Stimulated activated CD4-positive, alpha-beta T cell treated with anti-CD3 and anti-CD28 coated beads, Interleukin-12 subunit alpha, Interleukin-12 subunit beta, amount 100 ng/mL, for 48 hours (primary cell): ENCODE measurements at regions not wholly inside any gene's neighbourhood (a gene's known extent, or its start where the extent isn't known, plus 50 kb on each side); places are given as distances from the start of the nearest gene placed in this dataset.

Source experiments
- DNase-seq, 3 donors: peaks; one replicate each; pipeline ENCODE4 v3.0.0-alpha.2; 2020; ENCODE audit warnings: low read depth in 2 of 3, low spot score in 1 of 3

DNA sequence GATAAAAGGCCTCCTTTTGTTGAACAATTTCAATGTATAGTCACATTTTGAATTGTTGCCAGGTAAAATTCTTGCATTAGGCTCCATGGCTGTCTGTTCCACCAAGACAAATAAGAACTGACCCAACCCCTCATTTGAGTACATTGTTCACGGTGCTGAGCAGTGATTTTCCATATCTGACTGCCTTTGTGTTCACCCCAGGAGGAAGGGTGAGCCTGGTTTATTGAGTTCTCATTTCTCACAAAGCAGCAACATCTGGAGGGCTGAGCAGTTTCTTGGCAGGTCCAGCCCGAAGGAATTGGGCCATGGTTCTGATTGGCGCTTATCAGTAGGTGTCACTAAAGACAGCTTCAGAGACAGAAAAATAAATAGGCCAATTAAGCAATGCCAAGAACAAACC is 149.1 kb downstream of the BMP4 start:
- DNase-seq: no peak

DNA sequence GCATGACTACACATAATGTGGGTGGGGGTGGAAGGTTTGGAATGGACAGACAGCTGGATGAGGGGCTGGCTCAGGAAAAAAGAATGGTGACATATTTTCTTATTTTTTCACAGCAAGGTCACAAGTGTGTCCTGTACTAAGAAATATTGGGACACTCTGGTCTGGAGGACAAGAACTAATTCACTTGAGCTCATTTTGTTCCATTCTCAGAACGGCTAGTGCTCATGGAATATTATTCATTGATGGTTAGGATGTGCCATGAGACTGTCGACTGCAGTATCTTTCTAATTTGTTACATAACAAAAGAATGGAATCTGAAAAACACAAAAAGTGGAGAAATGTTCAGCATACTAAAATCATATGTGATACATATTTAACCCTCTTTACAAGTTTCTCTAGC is 149.5 kb downstream of the BMP4 start:
- no peak for DNase-seq

DNA sequence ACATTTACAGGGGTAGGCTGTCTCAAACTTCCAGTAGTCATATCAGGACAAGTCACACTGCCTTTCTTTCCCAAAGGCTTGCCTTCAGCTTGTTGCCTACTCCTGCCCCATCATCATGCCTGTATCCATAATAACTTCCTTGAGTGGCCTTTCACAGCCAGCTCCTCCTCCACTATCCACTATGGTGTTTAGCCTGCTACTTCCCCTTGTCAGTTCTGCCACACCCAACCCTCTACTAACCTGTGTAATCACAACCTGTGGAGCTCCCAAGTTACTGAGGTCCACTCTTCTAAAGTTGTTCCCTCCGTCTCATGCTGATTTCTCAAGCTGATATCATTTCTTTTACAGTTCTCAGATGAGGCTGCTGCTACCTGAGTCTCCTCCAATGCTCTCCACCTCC is 159.9 kb downstream of the BMP4 start:
- no peak for DNase-seq

DNA sequence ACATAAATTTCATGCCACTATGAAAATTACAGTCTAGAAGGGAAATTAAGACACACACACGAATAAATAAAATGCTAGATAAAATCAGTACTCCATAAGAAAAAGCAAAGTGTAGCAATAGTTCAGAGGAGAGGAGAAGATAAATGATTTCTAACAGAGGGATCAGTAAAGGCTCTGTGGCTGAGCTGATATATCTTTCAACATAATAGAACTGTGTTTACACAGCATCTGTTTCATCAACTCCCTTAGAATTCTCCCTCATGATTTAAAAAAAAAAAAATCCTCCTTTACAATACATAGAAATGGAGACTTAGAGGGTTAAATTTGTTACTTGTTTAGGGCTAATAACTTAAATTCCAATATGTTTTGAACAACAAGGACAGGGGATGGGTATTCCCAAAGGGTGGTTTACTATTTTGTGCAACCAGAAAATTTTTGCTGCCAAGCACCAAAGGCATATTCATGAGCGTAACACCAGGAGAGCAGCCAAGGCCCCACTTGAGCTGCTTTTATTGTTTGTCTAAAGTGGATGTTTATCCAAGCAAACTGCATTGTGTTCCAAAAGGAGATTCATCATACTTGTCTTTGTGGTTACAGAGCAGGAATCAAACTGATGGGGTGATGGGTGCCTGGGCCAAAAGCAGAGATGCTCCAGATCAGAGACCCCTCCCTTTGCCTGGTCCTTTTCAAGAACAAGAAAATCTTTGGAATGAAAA is 162.7 kb downstream of the BMP4 start:
- DNase-seq: no peak

DNA sequence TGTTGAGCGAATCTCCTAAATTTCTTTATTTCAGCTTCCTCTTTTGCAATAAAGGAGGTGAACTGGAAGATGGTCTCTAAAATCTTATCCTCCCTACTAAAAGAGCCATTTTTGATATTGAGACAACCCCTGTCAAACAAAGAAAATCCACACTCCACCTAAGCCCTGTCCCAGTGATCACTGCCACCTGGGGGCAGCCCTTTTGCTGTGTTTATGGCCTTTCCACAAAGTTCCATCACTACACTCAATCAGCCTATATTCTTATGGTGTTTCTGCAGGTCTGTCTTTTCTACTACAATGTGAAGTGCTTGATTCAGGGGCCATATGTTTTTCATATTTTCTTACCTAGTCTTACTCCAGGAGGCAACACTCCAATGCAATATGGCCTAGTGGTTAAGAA is 163.7 kb downstream of the BMP4 start:
- DNase-seq: no peak

DNA sequence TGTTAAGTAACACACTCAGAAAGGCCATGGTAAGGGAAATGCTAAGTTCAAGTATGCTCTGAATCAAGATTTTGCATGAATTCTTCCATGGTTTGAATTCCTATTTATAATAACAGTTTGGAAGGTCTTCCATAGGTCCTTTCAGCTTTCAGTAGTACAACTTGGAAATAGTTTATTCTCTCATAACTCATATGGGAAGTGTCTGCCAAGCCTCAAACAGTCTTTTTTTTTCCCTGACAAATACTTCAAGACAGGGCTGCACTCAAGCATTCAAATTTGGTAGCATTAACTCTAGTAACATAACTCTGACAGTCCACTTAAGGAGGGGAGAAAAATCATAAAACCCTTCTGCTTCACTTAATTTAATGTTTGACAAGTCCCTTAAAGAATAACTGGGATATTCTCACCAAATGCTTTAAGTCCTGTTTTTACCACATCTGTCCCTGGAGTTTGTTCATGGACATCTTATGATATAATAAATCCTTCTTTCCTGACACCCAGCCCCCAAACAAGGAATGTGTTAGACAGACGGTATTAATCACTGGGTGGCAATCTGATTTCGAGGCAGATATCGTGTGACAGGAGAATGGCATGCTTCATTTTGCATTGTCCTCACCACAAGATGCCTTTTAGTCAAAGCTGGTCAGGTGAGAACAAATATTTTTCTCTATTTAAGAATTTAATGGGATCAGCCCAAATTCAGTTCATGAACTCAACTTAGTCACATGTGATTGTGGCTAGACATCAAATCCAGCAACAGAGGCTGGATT is 165.7 kb downstream of the BMP4 start:
- no peak for DNase-seq

DNA sequence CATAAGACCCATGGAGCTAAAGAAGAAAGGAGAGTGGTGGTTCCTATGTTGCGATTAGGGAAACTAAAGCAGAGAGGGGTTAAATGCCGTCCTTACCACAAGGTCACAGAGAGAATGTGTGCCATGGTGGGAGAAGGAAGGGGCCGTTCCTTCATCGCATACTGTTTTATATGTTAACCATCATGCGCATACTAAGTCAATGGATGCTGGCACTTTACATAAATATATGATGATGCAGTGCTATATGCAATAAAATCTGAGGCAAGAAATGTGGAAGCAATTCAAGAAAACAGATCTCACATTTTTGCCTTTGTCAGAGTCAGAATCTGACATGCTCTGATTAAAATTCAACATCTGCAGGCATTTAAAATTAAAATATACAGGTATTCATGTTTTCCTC is 168.1 kb downstream of the BMP4 start:
- no peak for DNase-seq

DNA sequence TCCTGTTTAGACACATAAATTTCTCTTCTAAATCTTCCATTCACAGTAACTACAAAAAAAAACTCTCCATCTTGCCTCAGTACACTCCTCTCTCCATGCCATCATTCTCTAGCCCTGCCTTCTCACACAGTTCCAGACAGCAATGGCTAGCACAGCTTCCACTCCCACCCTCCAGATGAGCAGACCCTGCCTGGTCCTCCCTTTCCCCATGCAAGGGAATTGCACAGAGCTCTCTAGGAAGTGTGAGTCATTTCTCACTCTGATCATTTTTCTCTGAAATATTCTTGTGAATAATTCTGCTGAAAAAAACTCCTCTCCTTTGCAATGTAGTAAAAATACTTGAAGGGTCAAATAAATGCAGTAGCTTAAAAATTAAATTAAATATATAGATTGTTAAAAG is 170.6 kb downstream of the BMP4 start:
- DNase-seq: no peak

DNA sequence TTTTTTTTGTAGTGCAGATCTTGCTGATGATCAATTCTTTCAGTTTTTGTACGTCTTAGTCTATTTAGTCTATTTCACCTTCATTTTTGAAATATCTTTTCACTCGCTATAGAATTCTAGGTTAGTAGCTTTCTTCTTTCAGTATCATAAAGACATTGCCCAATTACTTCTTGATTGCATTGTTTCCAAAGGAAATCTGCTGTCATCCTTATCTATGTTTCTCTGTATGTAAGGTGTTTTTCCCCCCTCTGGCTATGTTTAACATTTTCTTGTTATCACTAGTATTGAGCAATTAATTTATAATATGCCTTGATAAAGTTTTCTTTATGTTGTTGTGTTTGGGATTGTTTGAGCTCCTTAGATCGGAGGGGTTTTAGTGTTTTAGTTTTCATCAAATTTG is 171.9 kb downstream of the BMP4 start:
- DNase-seq: no peak

DNA sequence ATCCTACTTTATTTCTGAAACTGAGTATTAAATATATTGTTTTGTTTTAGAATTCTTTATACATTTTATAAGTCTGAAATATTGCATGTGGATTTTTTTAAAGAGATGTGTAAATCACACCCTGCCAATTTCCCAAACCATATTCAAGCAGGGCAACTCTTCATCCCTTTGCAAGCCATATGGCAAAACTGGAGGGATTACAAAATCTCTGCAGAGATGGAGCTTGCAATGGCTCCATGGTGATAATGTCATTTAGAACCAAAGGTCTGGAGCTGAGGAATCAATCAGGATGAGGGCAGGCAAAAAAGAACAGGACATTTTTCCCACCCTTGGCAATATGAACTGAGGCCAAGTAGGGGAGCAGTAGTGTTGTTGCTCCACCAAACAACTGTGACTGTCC is 173.4 kb downstream of the BMP4 start:
- no peak for DNase-seq

DNA sequence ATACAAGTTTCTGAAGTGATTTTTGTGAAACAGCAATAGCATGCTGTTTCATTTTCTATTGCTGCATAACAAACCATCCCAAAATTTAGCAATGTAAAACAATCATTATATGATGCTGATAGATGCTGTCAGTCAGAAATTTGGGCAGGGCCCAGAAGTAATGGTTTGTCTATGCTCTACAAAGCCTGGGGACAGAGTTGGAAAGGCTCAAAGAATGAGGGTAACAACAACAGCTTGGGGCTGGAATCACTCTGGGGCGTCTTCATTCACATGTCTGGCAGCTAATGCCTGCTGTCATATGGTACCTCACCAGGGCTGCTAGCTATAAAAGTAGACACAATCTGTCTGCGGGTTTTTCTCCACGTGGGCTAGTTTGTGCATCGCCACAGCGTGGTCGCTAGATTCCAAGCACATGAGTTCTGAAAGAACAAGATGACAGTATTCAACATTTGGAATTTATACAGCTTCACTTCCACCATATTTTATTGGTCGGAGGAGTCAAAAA is 176.5 kb downstream of the BMP4 start:
- DNase-seq: no peak

DNA sequence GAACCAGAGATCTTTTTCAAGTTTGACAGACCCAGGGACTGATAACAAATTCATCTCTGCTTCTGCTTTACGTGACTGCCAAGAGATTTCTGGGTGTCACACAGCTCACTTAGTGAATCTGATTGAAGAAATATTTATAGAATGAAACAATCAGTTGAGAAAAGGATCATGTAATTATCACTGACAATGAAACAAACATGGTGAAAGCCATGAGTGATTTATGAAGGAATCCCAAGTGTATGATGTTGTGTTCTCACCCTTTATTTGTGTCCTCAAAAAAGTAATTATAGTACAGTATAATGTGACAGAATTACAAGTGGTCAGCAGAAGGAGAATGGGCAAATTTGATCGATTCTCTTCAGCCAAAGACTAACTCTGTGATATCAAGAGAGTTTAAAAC is 177.3 kb downstream of the BMP4 start:
- no peak for DNase-seq

DNA sequence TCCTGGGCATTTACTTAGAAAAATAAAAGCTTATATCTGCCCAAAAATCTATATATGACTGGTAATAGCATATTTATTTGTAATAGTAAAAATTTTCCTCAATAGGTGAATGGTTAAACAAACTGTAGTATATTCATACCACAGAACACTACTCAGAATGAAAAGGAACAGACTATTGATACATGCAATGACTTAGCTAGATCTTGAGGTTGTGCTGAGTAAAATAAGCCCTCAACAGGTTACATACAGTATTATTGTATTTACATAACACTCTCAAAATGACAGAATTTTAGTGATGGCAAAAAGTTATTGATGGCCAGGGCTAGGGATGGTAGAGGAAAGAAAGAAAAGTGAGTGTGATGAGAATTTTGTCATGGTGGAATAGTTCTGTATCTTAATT is 178.4 kb downstream of the BMP4 start:
- DNase-seq: no peak

DNA sequence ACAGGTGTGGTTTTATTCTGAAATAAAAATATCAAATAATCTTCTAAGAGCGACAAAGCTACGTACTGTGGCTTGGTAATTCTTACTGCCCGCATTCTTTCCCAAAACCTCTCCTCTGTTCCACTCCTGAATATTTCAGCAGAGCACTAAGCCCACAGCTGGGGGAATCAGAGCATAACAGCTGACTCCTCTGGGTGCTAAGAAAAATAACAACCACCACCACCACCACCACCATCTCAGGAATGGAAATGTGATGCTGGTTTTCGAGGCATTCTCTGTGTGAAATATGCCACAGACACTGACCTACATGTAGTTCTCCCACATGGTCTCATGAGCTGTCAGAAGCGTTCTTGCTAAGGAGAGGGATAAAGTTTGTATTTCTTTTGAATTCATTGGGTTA is 183.7 kb downstream of the BMP4 start:
- no peak for DNase-seq

DNA sequence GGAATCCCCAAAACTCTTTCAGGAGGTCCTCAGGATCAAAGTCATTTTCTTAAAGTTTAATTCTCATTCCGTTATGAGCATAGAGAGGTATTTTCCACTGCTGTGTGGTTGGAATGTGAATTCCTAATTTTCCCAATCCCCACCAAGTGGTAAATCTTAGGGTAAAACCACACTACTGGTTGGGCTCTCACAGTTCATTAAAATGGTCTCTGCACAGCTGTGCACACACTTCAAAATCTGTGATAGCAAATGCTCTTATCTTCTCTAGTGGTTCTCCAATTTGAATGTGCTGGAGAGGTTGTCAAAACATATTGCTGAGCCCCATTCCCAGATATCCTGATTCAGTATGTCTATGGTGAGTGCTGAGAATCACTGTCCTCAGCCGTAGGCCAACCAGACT is 189.1 kb downstream of the BMP4 start:
- no peak for DNase-seq

DNA sequence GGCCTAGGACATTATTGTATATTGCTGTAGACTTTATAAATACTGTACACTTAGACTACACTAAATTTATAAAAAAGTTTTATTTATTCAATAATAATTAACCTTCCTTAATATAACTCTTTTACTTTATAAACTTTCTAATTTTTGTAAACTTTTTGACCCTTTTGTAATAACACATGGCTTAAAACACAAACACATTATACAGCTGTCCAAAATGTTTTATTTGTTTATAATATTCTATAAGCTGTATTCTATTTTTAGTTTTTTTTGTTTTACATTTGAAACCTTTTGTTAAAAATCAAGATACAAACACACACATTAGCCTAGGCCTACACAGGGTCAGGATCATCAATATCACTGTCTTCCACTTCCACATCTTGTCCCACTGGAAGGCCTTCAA is 190.0 kb downstream of the BMP4 start:
- no peak for DNase-seq

DNA sequence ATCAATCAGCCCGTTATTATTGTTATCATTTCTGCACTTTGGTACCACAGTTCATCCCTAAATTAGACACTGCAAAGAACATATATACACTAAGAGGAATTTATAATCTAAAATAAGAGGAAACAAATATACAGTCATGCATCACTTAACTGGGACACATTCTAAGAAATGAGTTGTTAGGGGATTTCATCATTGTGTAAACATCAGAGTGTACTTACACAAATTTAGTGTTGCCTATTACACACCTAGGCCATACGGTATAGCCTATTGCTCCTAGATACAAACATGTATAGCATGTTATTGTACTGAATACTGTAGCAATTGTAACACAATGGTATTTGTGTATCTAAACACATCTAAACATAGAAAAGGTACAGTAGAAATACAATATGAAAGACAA is 190.5 kb downstream of the BMP4 start:
- no peak for DNase-seq

DNA sequence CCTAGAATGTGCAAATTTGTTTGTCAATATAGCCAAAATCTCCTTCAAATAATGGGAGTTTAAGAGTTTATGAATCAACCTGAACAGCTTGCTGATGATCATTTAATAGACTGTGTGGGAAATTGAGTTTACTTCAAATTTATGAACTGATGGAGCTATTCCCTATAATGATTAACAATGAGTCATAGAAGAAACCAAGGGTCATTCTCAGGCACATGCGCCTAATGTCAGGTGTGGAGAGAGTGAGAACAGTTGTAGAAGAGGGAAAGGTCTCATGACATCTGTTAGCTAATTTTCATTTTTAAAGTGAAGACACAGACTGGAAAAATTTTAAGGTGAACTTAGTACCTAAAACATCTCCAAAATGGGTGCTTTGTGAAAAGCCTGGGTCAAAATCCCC is 191.8 kb downstream of the BMP4 start:
- no peak for DNase-seq

DNA sequence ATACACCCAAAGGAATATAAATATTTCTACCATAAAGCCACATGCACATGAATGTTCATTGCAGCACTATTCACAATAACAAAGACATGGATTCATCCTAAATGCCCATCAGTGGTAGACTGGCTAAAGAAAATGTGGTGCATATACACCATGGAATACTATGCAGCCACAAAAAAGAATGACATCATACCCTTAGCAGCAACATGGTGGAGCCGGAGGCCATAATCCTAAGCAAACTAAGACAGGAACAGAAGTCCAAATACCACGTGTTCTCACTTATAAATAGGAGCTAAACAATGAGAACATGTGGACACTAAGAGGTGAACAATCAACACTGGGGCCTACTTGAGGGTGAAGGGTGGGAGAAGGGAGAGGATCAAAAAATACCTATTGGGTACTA is 198.5 kb downstream of the BMP4 start:
- no peak for DNase-seq

DNA sequence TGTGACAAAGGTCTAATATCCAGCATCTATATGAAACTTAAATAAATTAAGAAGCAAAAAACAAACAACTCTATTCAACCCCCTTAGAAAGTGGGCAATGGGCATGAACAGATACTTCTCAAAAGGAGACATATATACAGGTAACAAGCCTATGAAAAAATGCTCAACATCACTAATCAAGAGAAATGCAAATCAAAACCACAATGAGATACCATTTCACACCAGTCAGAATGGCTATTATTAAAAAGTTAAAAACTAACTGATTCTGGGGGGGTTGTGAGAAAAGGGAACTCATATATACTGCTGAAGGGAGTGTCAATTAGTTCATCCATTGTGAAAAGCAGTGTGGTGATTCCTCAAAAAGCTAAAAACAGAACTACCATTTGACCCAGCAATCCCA is 198.9 kb downstream of the BMP4 start:
- DNase-seq: no peak

DNA sequence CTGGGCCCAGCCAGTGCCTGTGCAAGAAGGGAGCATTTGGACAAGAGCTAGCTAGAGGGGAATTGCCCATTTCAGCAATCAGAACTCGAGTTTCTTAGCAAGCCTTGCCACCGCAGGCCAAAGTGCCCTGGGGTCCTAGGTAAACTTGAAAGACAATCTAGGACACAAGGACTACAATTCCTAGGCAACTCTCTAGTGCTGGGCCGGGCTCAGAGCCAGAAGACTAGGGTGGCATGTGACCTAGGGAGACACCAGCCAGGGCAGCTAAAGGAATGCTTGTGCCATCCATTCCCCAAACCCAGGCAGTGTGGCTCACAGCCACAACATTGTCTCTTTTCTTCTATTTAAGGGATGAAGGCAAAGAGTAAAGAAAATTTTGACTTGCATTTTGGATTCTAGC is 205.0 kb downstream of the BMP4 start:
- no peak for DNase-seq

DNA sequence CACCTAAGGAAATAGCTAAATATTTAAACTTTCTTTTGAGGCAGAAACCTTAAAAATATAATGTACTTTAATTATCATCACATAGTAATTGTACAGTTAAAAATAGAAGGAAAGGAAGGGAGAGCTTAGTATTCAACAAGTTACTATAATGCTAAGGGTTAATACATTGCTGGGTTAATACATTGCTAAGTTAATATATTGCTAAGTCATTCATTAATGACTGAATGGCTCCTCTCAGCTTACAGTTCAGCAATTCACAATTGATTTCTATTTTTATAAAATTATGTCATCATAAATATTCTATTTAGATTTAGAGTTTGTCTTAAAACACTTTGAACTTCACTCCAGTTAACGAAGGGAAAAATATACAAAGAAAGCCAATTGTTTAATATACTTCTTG is 207.9 kb downstream of the BMP4 start:
- DNase-seq: no peak

DNA sequence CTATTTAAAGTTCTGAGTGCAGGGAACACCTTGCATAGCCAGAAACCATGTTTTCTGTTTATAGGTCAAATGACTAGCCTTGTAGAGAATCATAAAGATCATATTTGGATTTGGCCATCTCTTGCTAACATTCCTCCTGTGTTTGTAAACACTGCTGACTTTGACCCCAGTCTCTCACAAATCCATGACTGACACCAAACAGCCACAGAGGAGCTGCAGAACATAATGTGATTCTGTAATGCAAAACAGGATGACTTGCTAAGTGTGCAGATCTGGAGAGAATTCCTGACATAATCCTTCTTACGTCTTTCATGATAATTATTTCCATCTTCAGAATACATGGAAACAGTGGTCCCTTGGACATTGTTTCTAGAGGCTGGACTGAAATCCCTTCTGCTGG is 211.8 kb downstream of the BMP4 start:
- DNase-seq: no peak
